OCI-LY7 (cell line): ENCODE measurements at regions not wholly inside any gene's neighbourhood (a gene's known extent, or its start where the extent isn't known, plus 50 kb on each side); places are given as distances from the start of the nearest gene placed in this dataset.

Experiments used
- EZH2phosphoT487 ChIP-seq: fragments of 200-600 bp; sonication (generic); IDR thresholded peaks from 2 replicates; pipeline ENCODE4 v1.6.1; 2018; ENCODE audit warnings: low read depth, borderline replicate concordance, mild to moderate bottlenecking, mixed run types, antibody characterized with exemption, low read length, moderate library complexity, mixed read lengths
- TF ChIP-seq, protein P1 (sequence below): fragments of 200-600 bp; sonication (generic); conservative IDR thresholded peaks from 2 replicates; pipeline ENCODE4 v1.5.1; 2014; ENCODE audit warnings: mild to moderate bottlenecking, antibody characterized with exemption, low read length, moderate library complexity, mixed read lengths

- TF ChIP-seq, protein P1, sequence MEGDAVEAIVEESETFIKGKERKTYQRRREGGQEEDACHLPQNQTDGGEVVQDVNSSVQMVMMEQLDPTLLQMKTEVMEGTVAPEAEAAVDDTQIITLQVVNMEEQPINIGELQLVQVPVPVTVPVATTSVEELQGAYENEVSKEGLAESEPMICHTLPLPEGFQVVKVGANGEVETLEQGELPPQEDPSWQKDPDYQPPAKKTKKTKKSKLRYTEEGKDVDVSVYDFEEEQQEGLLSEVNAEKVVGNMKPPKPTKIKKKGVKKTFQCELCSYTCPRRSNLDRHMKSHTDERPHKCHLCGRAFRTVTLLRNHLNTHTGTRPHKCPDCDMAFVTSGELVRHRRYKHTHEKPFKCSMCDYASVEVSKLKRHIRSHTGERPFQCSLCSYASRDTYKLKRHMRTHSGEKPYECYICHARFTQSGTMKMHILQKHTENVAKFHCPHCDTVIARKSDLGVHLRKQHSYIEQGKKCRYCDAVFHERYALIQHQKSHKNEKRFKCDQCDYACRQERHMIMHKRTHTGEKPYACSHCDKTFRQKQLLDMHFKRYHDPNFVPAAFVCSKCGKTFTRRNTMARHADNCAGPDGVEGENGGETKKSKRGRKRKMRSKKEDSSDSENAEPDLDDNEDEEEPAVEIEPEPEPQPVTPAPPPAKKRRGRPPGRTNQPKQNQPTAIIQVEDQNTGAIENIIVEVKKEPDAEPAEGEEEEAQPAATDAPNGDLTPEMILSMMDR: no peak
- TF ChIP-seq EZH2phosphoT487: no peak
These were observed 174.2 kb upstream of the RBMS1 start for GRCh38 chr2:160667811-160668210.
